ENCODE measurements at regions not wholly inside any gene's neighbourhood (a gene's known extent, or its start where the extent isn't known, plus 50 kb on each side); places are given as distances from the start of the nearest gene placed in this dataset.

- ChIA-PET CTCF (no interaction called here), POLR2A (no interaction called here)
- BruUV-seq (replicated peaks) = no TSS peak
- H3K9me3 ChIP-seq = no peaks in the 10 kb centered on the region
- H3K27me3 ChIP-seq (replicated peaks; ENCODE audit: control insufficient read depth, insufficient read depth, low read length) = no peaks in the 10 kb centered on the region
- Mint-ChIP-seq H3K36me3 (ENCODE audit: insufficient read depth, unreplicated experiment) (no peaks in the 10 kb centered on the region), H3K27me3 (ENCODE audit: insufficient read depth, unreplicated experiment) (no peaks in the 10 kb centered on the region), H3K4me1 (ENCODE audit: low read depth, unreplicated experiment) (no peaks in the 10 kb centered on the region), H3K9me3 (ENCODE audit: unreplicated experiment) (no peaks in the 10 kb centered on the region), H3K27ac (ENCODE audit: unreplicated experiment) (no peak overlapping the region), H3K4me3 (ENCODE audit: unreplicated experiment) (no peak overlapping the region)
- DNase-seq = no peak
- no peak for TF ChIP-seq CTCF (IDR thresholded peaks at IDR 0.05; ENCODE audit: insufficient read depth in 1 of 2, low read depth in 1 of 2, low read length in 1 of 2, severe bottlenecking in 1 of 2, unreplicated experiment in 1 of 2)
- no peaks in the 10 kb centered on the region for H3K36me3 ChIP-seq (ENCODE audit: control insufficient read depth, insufficient read depth, low read length)
- H3K4me3 ChIP-seq (ENCODE audit: low read depth, low read length) = no peak overlapping the region
- H3K4me1 ChIP-seq = peaks cover 12% of the 10 kb centered on the region
- intact Hi-C loops (cut with micrococcal nuclease; ENCODE audit: unreplicated experiment) = no loop called here
Measured at GRCh38 chr16:11472410-11472809, 114.3 kb downstream of the LITAF start.

DNA sequence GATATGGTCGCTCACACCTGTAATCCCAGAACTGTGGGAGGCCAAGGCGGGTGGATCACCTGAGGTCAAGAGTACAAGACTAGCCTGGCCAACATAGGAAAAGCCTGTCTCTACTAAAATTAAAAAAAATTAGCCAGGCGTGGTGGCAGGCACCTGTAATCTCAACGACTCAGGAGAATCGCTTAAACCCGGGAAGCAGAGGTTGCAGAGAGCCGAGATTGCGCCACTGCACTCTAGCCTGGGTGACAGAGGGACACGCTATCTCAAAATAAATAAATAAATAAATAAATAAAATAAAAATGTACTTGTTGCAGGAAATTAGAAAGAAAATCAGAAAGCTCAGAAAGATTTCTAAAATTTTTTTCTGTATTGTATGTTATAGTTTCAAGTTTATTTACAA is 113.9 kb downstream of the LITAF start:
- no peaks in the 10 kb centered on the region for H3K36me3 Mint-ChIP-seq (ENCODE audit: insufficient read depth, unreplicated experiment)
- CTCF ChIA-PET = interaction anchor here (0.6 kb wide), 1 partner anchor 696 kb away, joined by 3 read pairs; no protein-coding TSS in a partner anchor
- H3K9me3 ChIP-seq = no peaks in the 10 kb centered on the region
- no peaks in the 10 kb centered on the region for H3K36me3 ChIP-seq (ENCODE audit: control insufficient read depth, insufficient read depth, low read length)
- peaks cover 12% of the 10 kb centered on the region for H3K4me1 ChIP-seq
- H3K4me3 Mint-ChIP-seq (ENCODE audit: unreplicated experiment) = no peak overlapping the region
- no peak for TF ChIP-seq CTCF (IDR thresholded peaks at IDR 0.05; ENCODE audit: insufficient read depth in 1 of 2, low read depth in 1 of 2, low read length in 1 of 2, severe bottlenecking in 1 of 2, unreplicated experiment in 1 of 2)
- H3K27me3 ChIP-seq (replicated peaks; ENCODE audit: control insufficient read depth, insufficient read depth, low read length) = no peaks in the 10 kb centered on the region
- no peaks in the 10 kb centered on the region for H3K4me1 Mint-ChIP-seq (ENCODE audit: low read depth, unreplicated experiment)
- BruUV-seq (replicated peaks) = no TSS peak
- no peak for DNase-seq
- no peaks in the 10 kb centered on the region for H3K27me3 Mint-ChIP-seq (ENCODE audit: insufficient read depth, unreplicated experiment)
- H3K9me3 Mint-ChIP-seq (ENCODE audit: unreplicated experiment) = no peaks in the 10 kb centered on the region
- no peak overlapping the region for H3K27ac Mint-ChIP-seq (ENCODE audit: unreplicated experiment)
- POLR2A ChIA-PET = no interaction called here
- intact Hi-C loops (cut with micrococcal nuclease; ENCODE audit: unreplicated experiment) = no loop called here
- H3K4me3 ChIP-seq (ENCODE audit: low read depth, low read length) = no peak overlapping the region

DNA sequence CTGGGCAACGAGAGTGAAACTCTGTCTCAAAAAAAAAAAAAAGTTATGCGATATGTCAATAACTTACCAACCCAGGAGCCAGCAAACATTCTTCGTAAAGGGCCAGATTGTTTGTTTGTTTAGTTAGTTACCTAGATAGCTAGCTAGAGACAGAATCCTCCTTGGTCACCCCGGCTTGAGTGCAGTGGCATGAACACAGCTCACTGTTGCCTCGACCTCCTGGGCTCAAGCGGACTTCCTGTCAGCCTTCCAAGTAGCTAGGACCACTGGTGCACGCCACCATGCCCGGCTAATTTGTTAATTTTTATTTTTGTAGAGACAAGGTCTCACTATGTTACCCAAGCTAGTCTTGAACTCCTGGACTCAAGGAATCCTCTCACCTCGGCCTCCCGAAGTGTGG is 113.0 kb downstream of the LITAF start:
- Histone ChIP-seq H3K4me1 (peaks cover 12% of the 10 kb centered on the region), H3K36me3 (ENCODE audit: control insufficient read depth, insufficient read depth, low read length) (no peaks in the 10 kb centered on the region), H3K4me3 (ENCODE audit: low read depth, low read length) (no peak overlapping the region), H3K27me3 (replicated peaks; ENCODE audit: control insufficient read depth, insufficient read depth, low read length) (no peaks in the 10 kb centered on the region), H3K9me3 (no peaks in the 10 kb centered on the region)
- no peak for TF ChIP-seq CTCF (IDR thresholded peaks at IDR 0.05; ENCODE audit: insufficient read depth in 1 of 2, low read depth in 1 of 2, low read length in 1 of 2, severe bottlenecking in 1 of 2, unreplicated experiment in 1 of 2)
- intact Hi-C loops (cut with micrococcal nuclease; ENCODE audit: unreplicated experiment) = no loop called here
- Mint-ChIP-seq H3K27ac (ENCODE audit: unreplicated experiment) (no peak overlapping the region), H3K4me3 (ENCODE audit: unreplicated experiment) (no peak overlapping the region), H3K9me3 (ENCODE audit: unreplicated experiment) (no peaks in the 10 kb centered on the region), H3K4me1 (ENCODE audit: low read depth, unreplicated experiment) (no peaks in the 10 kb centered on the region), H3K36me3 (ENCODE audit: insufficient read depth, unreplicated experiment) (no peaks in the 10 kb centered on the region), H3K27me3 (ENCODE audit: insufficient read depth, unreplicated experiment) (no peaks in the 10 kb centered on the region)
- DNase-seq = no peak
- CTCF ChIA-PET = interaction anchor here (0.6 to 1.4 kb wide), 2 partner anchors 163 to 695 kb away, joined by 3 read pairs; no protein-coding TSS in a partner anchor
- BruUV-seq (replicated peaks) = no TSS peak
- POLR2A ChIA-PET = no interaction called here
